NT2/D1 (cell line): ENCODE measurements at regions not wholly inside any gene's neighbourhood (a gene's known extent, or its start where the extent isn't known, plus 50 kb on each side); places are given as distances from the start of the nearest gene placed in this dataset.

Source experiments
- SUZ12 ChIP-seq: IDR thresholded peaks from 2 replicates; pipeline ENCODE4 v1.6.1; 2011; ENCODE audit not compliant: insufficient read length, insufficient read depth; ENCODE audit errors: extremely low read depth
- YY1 ChIP-seq: IDR thresholded peaks from 2 replicates; pipeline ENCODE4 v1.6.1; 2011; ENCODE audit not compliant: insufficient read length, insufficient read depth
- ZNF274 ChIP-seq: IDR thresholded peaks from 2 replicates; pipeline ENCODE4 v1.6.1; 2011; ENCODE audit warnings: mild to moderate bottlenecking, low read depth, low read length

- TF ChIP-seq ZNF274 = no peak
- TF ChIP-seq YY1 = no peak
- no peak for TF ChIP-seq SUZ12
These were observed 247.1 kb upstream of the NT5C1B start for GRCh38 chr2:18836436-18836835.
